Fibroblast of skin of right quadriceps (primary cell): ENCODE measurements at regions not wholly inside any gene's neighbourhood (a gene's known extent, or its start where the extent isn't known, plus 50 kb on each side); places are given as distances from the start of the nearest gene placed in this dataset.
"Not testable (repeated sequence)": the region's sequence is repeated elsewhere in the genome, so short reads cannot be mapped to it uniquely, and the experiment has no call there.

Experiments used
- DNase-seq: peaks from one replicate; pipeline ENCODE4 v3.0.0-alpha.2; 2013

GRCh38 chr4:66577922-66578321 is 907.6 kb upstream of the EPHA5 start:
- DNase-seq = no peak

GRCh38 chr4:66575008-66575696 is 904.9 kb upstream of the EPHA5 start:
- DNase-seq = peak; percentile 77

GRCh38 chr4:66574145-66574978 is 904.1 kb upstream of the EPHA5 start:
- peak; percentile 53 for DNase-seq

- DNase-seq = peak; percentile 68
These were observed 902.7 kb upstream of the EPHA5 start for GRCh38 chr4:66572949-66573348.

- no peak for DNase-seq
These were observed 900.9 kb upstream of the EPHA5 start for GRCh38 chr4:66571145-66571695.

GRCh38 chr4:66569228-66569627 is 898.9 kb upstream of the EPHA5 start:
- DNase-seq = no peak

- DNase-seq = no peak
These were observed 898.1 kb upstream of the EPHA5 start for GRCh38 chr4:66568431-66568830.

- DNase-seq = no peak
These were observed 897.7 kb upstream of the EPHA5 start for GRCh38 chr4:66568001-66568400.

- no peak for DNase-seq
These were observed 897.3 kb upstream of the EPHA5 start for GRCh38 chr4:66567551-66567950.

- DNase-seq = peak; percentile 33
These were observed 895.5 kb upstream of the EPHA5 start for GRCh38 chr4:66565801-66566200.

- peak; percentile 88 for DNase-seq
These were observed 894.8 kb upstream of the EPHA5 start for GRCh38 chr4:66564901-66565651.

- DNase-seq = peak; percentile 17
These were observed 892.1 kb upstream of the EPHA5 start for GRCh38 chr4:66562276-66562806.

- DNase-seq = not testable (repeated sequence)
These were observed 891.3 kb upstream of the EPHA5 start for GRCh38 chr4:66561465-66562053.

GRCh38 chr4:66558651-66559050 is 888.4 kb upstream of the EPHA5 start:
- no peak for DNase-seq

- DNase-seq = no peak
These were observed 886.5 kb upstream of the EPHA5 start for GRCh38 chr4:66556651-66557278.

GRCh38 chr4:66555301-66555700 is 885.0 kb upstream of the EPHA5 start:
- DNase-seq = peak; percentile 78

GRCh38 chr4:66554826-66555225 is 884.5 kb upstream of the EPHA5 start:
- DNase-seq = peak; percentile 25

GRCh38 chr4:66545301-66545700 is 875.0 kb upstream of the EPHA5 start:
- DNase-seq = not testable (repeated sequence)

- no peak for DNase-seq
These were observed 874.0 kb upstream of the EPHA5 start for GRCh38 chr4:66544281-66544680.

GRCh38 chr4:66539745-66540144 is 869.5 kb upstream of the EPHA5 start:
- DNase-seq = no peak

GRCh38 chr4:66524781-66525180 is 854.5 kb upstream of the EPHA5 start:
- DNase-seq = no peak

- DNase-seq = no peak
These were observed 852.0 kb upstream of the EPHA5 start for GRCh38 chr4:66522244-66522643.
